ENCODE measurements at regions not wholly inside any gene's neighbourhood (a gene's known extent, or its start where the extent isn't known, plus 50 kb on each side); places are given as distances from the start of the nearest gene placed in this dataset.
"Not testable (repeated sequence)": the region's sequence is repeated elsewhere in the genome, so short reads cannot be mapped to it uniquely, and the experiment has no call there.

DNA sequence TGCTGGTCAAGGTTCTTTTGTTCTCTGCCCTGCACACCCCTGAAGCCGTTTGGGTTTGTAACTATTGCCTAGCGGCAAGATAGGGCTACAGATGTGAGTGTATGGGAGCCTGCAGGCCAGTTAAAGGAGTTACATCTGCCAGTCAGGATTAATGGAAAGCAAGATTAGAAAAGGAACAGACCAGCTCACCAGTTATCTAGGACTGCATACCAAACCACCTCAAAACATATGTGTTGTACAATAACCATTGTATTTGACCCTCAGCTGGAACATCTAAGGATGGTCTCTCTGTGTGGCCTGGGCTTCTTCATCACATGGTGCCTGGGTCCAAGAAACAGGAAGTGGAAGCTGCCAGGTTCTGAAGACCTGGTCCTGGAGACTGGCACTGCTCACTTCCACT, 52.5 kb upstream of the FBXO28 start:
- DNase-seq: no peak

DNA sequence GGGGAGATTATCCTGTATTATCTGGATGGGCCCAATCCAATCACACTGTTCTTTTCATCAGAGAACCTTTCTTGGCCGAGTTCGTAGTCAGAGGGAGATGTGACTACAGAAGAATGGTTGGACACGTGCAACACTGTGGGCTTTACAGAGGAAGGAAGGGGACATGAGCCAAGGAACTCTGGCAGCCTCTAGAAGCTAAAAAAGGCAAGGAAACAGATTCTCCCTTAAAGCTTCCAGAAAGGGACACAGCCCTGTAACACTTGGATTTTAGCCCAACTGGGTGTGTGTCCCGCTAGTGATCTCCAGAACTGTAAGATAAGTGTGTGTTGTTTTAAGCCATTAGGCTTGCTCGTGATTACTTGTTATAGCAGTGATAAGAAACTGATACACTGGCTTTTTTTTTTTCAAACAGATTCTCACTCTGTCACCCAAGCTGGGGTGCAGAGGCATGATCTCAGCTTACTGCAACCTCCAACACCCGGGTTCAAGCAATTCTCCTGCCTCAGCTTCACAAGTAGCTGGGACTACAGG, 53.9 kb upstream of the FBXO28 start:
- DNase-seq: no peak

DNA sequence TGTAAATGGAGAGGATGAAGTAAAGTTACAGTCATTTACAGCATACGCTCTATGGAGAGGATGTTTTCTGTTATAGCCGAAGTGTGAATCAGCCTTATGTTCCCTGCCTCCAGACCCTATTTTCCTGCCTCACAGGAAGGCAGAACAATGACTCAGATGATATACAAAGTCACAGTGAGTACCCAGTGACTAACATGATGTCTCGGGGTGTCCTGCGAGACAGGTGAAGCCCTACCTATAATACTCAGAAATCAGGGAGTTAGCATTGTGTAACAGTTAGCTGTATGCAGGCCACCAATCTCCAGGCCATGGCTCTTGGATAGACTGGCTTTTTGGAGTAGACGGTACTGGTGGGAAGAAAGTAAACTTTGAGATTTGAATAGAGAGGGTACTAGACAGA, 55.6 kb upstream of the FBXO28 start:
- DNase-seq: no peak

- DNase-seq: no peak
Observed at GRCh38 chr1:224057461-224058199, 56.3 kb upstream of the FBXO28 start.

GRCh38 chr1:224054611-224055010, 59.3 kb upstream of the FBXO28 start:
- DNase-seq: no peak

DNA sequence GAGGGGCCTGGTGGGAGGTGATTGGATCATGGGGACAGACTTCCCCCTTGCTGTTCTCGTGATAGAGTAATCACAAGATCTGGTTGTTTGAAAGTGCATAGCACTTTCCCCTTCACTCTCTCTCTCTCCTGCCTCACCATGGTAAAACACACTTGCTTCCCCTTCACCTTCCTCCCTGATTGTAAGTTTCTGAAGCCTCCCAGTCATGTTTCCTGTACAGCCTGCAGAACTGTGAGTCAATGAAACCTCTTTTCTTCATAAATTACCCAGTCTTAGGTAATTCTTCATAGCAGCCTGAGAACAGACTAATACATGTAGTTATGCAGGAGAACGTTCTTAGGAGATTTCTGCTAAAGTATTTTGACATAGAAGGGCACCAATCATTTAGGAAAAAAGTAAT, 59.9 kb upstream of the FBXO28 start:
- no peak for DNase-seq

DNA sequence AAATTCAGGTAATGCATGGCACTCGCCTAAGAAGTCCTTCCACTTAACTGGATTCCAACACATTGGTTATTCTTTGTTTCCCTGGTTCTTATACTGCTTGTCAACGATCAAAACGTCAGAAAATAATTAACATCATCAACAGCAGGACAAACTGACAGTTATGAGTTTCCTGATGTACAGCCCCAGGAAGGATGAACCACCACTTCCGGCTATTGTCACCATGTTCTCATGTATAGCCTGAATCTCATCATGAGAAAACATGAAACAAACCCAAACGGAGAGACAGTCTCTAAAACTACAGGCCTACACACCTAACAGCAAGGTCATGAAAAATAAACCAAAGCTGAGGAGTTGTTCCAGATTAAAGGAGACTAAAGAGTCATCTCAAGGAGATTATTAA, 60.5 kb upstream of the FBXO28 start:
- no peak for DNase-seq

- DNase-seq: no peak
Observed at GRCh38 chr1:224052772-224053171, 61.1 kb upstream of the FBXO28 start.

- not testable (repeated sequence) for DNase-seq
Observed at GRCh38 chr1:224051782-224052181, 62.1 kb upstream of the FBXO28 start.

DNA sequence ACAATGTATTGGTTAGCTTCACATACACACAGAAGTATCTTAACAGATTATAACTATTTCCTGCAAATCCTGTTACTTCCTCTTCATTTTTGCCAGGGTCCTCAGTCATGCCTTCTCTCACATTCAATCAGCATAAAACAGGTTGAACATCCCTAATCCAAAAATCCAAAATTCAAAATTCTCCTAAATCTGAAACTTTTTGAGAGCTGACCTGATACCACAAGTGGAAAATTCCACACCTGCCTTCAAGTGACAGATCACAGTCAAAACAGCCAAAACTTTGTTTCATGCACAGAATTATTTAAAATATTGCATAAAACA, 62.9 kb upstream of the FBXO28 start:
- DNase-seq: no peak

GRCh38 chr1:224047538-224047937, 66.4 kb upstream of the FBXO28 start:
- no peak for DNase-seq

GRCh38 chr1:224045556-224045955, 68.4 kb upstream of the FBXO28 start:
- no peak for DNase-seq

DNA sequence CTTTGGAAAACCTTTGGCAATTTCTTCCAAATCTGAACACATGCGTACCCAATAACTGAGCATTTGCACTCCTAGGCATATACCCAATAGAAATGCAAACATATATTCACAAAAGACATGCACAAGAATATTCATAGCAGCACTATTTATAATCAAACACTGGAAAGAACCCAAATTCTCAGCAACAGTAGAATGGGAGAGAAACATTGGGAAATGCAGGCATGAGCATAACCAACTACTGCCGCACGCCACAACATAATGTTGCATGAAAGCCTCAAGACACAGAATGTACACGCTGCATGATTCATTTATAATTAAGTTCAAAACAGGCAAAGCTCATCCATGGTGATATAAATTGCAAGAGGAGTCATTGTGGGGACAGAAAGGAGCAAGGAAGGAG, 69.5 kb upstream of the FBXO28 start:
- DNase-seq: no peak

DNA sequence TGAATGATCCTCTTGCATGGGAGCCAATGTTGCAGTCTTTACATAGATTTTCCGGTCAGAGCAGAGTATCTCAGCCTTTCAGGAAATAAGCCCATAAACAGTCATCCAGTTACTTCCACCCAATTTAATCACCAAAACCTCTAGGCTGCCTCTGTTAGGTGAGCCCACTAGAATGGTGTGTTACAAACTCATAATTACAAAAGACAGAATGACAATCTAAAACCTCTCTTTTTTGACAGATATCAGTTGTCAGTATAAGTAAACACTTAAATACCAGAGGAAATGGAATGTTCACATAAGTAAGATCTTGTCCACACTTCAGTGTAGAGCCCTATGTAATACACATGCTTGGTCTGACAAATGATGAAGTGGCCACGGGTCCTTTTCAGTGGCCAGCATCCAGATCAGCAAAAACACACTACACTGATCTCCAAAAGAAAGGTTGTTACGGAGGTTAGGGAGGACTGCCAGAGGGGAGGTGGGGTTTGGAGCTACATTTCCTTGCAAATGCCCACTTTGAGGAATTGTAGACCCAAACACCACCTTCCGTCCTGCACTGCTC, 71.3 kb upstream of the FBXO28 start:
- DNase-seq: peak in 1 of 2 experiments; percentile 62

DNA sequence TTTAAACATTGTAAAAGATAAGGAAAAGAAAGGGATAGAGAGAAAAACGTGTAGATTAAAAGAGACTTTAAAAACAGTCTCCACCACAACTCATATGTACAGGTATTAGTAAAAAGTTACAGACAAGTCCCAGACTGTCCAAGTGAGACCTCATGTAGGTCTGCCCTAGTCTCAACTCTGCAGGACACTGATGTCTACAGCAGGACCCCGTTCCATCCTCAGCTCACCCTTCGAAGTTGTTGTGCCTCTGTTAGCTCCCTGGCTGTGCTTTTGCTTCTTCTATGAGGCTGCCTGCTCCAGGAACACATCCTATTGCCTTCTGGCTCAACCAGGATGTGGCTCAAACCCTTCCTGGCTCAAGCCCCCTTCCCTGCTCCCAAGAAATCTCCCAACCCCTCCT, 72.9 kb upstream of the FBXO28 start:
- no peak for DNase-seq

DNA sequence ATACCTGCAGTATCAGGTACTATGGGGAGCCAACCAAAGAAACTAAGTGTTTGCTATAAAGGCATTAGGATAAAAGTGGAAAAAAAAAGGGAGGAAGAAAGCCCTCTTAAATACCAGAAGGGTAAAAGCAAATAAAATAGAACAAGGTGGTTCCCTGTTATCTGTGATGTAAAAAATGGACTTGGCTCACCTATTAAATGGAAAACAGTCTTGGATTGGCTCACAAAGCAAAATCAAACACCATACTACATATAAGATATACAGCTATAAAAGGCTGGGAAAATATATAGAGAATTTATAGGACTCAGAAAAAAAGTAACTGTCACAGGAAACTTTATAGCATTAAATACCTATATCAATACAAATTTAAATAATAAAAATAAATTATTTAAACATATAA, 73.5 kb upstream of the FBXO28 start:
- DNase-seq: not testable (repeated sequence)

GRCh38 chr1:224040006-224040405, 73.9 kb upstream of the FBXO28 start:
- DNase-seq: not testable (repeated sequence)

DNA sequence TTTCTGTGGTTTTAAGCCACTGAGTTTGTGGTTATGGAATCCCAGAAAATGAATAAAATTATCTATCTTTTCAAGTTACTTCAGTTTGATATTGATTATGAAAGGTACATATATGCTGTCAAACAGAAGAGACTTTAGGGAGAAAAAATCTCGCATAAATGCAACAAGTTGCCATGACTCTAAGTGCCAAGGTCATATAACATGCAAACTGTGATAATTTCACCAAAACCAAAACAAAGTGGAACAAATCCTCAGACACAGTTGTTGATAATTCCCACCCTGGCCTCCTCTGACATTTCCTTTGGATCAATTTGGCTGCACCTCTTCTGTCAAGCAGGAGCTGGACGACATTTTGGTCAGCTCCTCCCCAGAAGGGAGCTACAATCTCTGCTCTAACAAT, 75.1 kb upstream of the FBXO28 start:
- not testable (repeated sequence) for DNase-seq

DNA sequence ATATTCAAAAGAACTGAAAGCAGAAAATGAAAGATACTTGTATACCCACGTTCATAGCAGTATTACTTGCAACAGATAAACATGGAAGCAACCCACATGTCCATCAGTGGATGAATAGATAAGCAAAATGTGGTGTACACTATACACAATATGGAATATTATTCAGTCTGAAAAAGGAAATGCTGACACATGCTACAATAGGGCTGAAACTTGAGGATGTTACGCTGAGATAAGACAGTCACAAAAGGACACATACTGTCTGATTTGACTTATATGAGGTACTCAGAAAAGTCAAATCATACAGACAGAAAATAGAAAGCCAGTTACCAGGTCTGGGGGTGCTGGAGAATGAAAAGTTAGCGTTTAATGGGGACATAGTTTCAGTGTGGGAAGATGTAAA, 76.5 kb upstream of the FBXO28 start:
- not testable (repeated sequence) for DNase-seq

GRCh38 chr1:224032608-224033276, 81.2 kb upstream of the FBXO28 start:
- not testable (repeated sequence) for DNase-seq

DNA sequence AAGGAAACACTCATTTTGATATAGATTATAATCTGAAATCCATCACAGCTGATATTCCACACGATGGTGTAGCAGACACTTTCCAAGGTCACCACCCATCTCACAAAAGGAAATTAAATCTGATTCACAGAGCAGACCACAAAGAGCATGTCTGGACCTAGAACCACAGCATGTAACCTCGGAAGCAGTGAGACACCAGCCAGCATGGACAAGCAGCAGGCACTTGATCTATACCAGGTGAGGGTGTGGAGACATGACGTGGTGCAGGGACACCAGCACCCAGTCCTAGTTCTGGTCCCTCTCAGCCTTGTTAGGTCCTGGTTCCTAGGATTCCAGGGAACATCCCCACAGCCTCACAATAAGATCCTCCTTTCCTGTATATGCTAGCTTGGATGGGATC, 81.9 kb upstream of the FBXO28 start:
- DNase-seq: not testable (repeated sequence)

DNA sequence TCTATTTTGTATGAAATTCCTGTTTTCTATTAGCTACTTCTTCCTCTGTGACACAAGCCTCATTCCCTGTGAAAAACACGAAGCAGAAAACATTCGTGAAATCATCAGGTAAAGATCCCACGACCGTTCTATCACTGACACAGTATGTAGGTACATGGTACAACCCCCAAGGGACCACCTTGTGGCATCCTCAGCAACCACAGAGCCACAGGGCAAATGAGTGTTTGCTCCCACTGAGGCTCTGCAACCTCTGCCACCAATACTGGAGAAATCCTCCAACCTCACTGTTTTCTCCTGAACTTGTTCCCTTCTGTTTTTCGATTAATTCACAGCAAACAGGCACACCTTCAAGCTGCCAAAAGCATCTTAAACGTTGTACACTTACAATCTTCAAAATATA, 83.7 kb upstream of the FBXO28 start:
- DNase-seq: not testable (repeated sequence)

- DNase-seq: not testable (repeated sequence)
Observed at GRCh38 chr1:224029286-224030025, 84.5 kb upstream of the FBXO28 start.

All from NCI-H2081 (cell line).